Rectal smooth muscle tissue (tissue), 1 donor: ENCODE measurements at regions not wholly inside any gene's neighbourhood (a gene's known extent, or its start where the extent isn't known, plus 50 kb on each side); places are given as distances from the start of the nearest gene placed in this dataset.

ENCODE experiments used
- H3K27ac ChIP-seq: one replicate; pipeline ENCODE4 v1.7.0; 2013; ENCODE audit warnings: low read depth, low read length, inconsistent platforms
- H3K27me3 ChIP-seq: one replicate; pipeline ENCODE4 v1.7.0; 2013; ENCODE audit warnings: low read length; ENCODE audit not compliant: control insufficient read depth, insufficient read depth
- H3K36me3 ChIP-seq: one replicate; pipeline ENCODE4 v1.7.0; 2013; ENCODE audit warnings: low read length; ENCODE audit not compliant: control insufficient read depth, insufficient read depth
- H3K4me1 ChIP-seq: one replicate; pipeline ENCODE4 v1.7.0; 2013; ENCODE audit warnings: low read length; ENCODE audit not compliant: control insufficient read depth, insufficient read depth
- H3K4me3 ChIP-seq: one replicate; pipeline ENCODE4 v1.7.0; 2013; ENCODE audit warnings: low read length
- H3K9ac ChIP-seq: one replicate; pipeline ENCODE4 v1.7.0; 2013; ENCODE audit warnings: low read length

- no peak overlapping the region for H3K9ac ChIP-seq
- H3K36me3 ChIP-seq, result no peaks in the 10 kb centered on the region
- no peak overlapping the region for H3K27ac ChIP-seq
- H3K4me3 ChIP-seq, result no peak overlapping the region
- no peaks in the 10 kb centered on the region for H3K27me3 ChIP-seq
- H3K4me1 ChIP-seq, result no peaks in the 10 kb centered on the region
These were observed 83.6 kb upstream of the NFIA start for GRCh38 chr1:60998786-60999185.

GRCh38 chr1:60994828-60995492 is 87.4 kb upstream of the NFIA start:
- Histone ChIP-seq H3K9ac (no peak overlapping the region), H3K36me3 (no peaks in the 10 kb centered on the region), H3K4me3 (no peak overlapping the region), H3K27me3 (no peaks in the 10 kb centered on the region), H3K27ac (no peak overlapping the region), H3K4me1 (no peaks in the 10 kb centered on the region)

- Histone ChIP-seq H3K36me3 (no peaks in the 10 kb centered on the region), H3K4me3 (no peak overlapping the region), H3K27ac (no peak overlapping the region), H3K9ac (no peak overlapping the region), H3K4me1 (no peaks in the 10 kb centered on the region), H3K27me3 (no peaks in the 10 kb centered on the region)
These were observed 88.0 kb upstream of the NFIA start for GRCh38 chr1:60994369-60994768.

- Histone ChIP-seq H3K4me3 (no peak overlapping the region), H3K27me3 (no peaks in the 10 kb centered on the region), H3K36me3 (no peaks in the 10 kb centered on the region), H3K4me1 (no peaks in the 10 kb centered on the region), H3K27ac (no peak overlapping the region), H3K9ac (no peak overlapping the region)
These were observed 90.2 kb upstream of the NFIA start for GRCh38 chr1:60992165-60992564.

- no peaks in the 10 kb centered on the region for H3K27me3 ChIP-seq
- H3K4me3 ChIP-seq, result no peak overlapping the region
- H3K9ac ChIP-seq, result no peak overlapping the region
- no peak overlapping the region for H3K27ac ChIP-seq
- no peaks in the 10 kb centered on the region for H3K4me1 ChIP-seq
- no peaks in the 10 kb centered on the region for H3K36me3 ChIP-seq
These were observed 91.7 kb upstream of the NFIA start for GRCh38 chr1:60990714-60991090.

GRCh38 chr1:60989749-60990713 is 92.3 kb upstream of the NFIA start:
- Histone ChIP-seq H3K9ac (no peak overlapping the region), H3K4me3 (no peak overlapping the region), H3K27ac (peak overlapping the region; percentile 51), H3K36me3 (no peaks in the 10 kb centered on the region), H3K27me3 (no peaks in the 10 kb centered on the region), H3K4me1 (no peaks in the 10 kb centered on the region)

- H3K9ac ChIP-seq, result no peak overlapping the region
- H3K27me3 ChIP-seq, result no peaks in the 10 kb centered on the region
- H3K36me3 ChIP-seq, result no peaks in the 10 kb centered on the region
- H3K27ac ChIP-seq, result no peak overlapping the region
- peaks cover 3% of the 10 kb centered on the region for H3K4me1 ChIP-seq
- H3K4me3 ChIP-seq, result no peak overlapping the region
These were observed 93.5 kb upstream of the NFIA start for GRCh38 chr1:60988891-60989290.

GRCh38 chr1:60987904-60988303 is 94.5 kb upstream of the NFIA start:
- Histone ChIP-seq H3K4me3 (no peak overlapping the region), H3K36me3 (no peaks in the 10 kb centered on the region), H3K27me3 (no peaks in the 10 kb centered on the region), H3K27ac (no peak overlapping the region), H3K9ac (no peak overlapping the region), H3K4me1 (peaks cover 3% of the 10 kb centered on the region)

- no peak overlapping the region for H3K9ac ChIP-seq
These were observed 98.1 kb upstream of the NFIA start for GRCh38 chr1:60984062-60984799.

GRCh38 chr1:60983701-60984061 is 98.7 kb upstream of the NFIA start:
- H3K9ac ChIP-seq, result no peak overlapping the region
- H3K36me3 ChIP-seq, result no peaks in the 10 kb centered on the region
- peak overlapping the region; percentile 62 for H3K27ac ChIP-seq
- H3K4me3 ChIP-seq, result no peak overlapping the region
- H3K27me3 ChIP-seq, result no peaks in the 10 kb centered on the region
- H3K4me1 ChIP-seq, result peaks cover 3% of the 10 kb centered on the region

More at GRCh38 chr1:60984062-60984799, 98.1 kb upstream of the NFIA start:
- no peak overlapping the region for H3K4me3 ChIP-seq
- no peaks in the 10 kb centered on the region for H3K36me3 ChIP-seq
- no peaks in the 10 kb centered on the region for H3K27me3 ChIP-seq
- peaks cover 3% of the 10 kb centered on the region for H3K4me1 ChIP-seq
- peak overlapping the region; percentile 41 for H3K27ac ChIP-seq

GRCh38 chr1:60982539-60982938 is 99.8 kb upstream of the NFIA start:
- no peak overlapping the region for H3K27ac ChIP-seq

GRCh38 chr1:60981357-60981756 is 101.0 kb upstream of the NFIA start:
- H3K36me3 ChIP-seq, result no peaks in the 10 kb centered on the region
- H3K4me1 ChIP-seq, result peaks cover 3% of the 10 kb centered on the region
- H3K4me3 ChIP-seq, result no peak overlapping the region
- no peak overlapping the region for H3K27ac ChIP-seq
- no peaks in the 10 kb centered on the region for H3K27me3 ChIP-seq
- H3K9ac ChIP-seq, result no peak overlapping the region

More at GRCh38 chr1:60982539-60982938, 99.8 kb upstream of the NFIA start:
- Histone ChIP-seq H3K36me3 (no peaks in the 10 kb centered on the region), H3K27me3 (no peaks in the 10 kb centered on the region), H3K9ac (no peak overlapping the region), H3K4me1 (peaks cover 3% of the 10 kb centered on the region), H3K4me3 (no peak overlapping the region)
